ENCODE measurements at regions not wholly inside any gene's neighbourhood (a gene's known extent, or its start where the extent isn't known, plus 50 kb on each side); places are given as distances from the start of the nearest gene placed in this dataset.

DNA sequence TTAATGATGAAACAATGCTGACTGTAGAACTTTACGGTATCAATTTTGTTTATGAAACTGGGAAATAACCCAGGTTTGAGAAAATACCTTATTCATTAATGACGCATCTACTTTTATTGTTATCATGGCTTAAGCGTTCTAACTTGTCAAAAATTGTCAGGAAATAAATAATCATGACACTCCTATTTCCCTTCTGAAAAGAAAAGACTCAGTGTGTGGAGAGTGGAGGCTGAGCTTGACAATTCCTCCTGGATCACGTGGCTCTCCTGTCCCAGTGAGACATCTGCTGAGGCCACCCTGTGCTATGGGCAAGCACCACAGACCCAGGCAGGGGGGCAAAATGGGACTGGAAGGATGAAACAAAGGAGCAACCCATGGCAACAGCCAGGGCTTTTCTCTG is 466.4 kb downstream of the ZNF608 start:
- Histone ChIP-seq H3K4me1 (peaks cover 0 to 27% (median 19%) of the 10 kb centered on the region in 3 donors), H3K9me3 (no peaks in the 10 kb centered on the region), H3K27ac (no peak overlapping the region), H3K36me3 (no peaks in the 10 kb centered on the region), H3K27me3 (no peaks in the 10 kb centered on the region), H3K4me3 (no peak overlapping the region)
- DNase-seq, result no peak
- no peak for ATAC-seq
- FAIRE-seq, result no peak
- 77 to 78% methylated on average over 4 of the region's 4 CpGs for WGBS, 2 donors
- intact Hi-C loops (cut with DNase I), result no loop called here
- TF ChIP-seq, protein P1, sequence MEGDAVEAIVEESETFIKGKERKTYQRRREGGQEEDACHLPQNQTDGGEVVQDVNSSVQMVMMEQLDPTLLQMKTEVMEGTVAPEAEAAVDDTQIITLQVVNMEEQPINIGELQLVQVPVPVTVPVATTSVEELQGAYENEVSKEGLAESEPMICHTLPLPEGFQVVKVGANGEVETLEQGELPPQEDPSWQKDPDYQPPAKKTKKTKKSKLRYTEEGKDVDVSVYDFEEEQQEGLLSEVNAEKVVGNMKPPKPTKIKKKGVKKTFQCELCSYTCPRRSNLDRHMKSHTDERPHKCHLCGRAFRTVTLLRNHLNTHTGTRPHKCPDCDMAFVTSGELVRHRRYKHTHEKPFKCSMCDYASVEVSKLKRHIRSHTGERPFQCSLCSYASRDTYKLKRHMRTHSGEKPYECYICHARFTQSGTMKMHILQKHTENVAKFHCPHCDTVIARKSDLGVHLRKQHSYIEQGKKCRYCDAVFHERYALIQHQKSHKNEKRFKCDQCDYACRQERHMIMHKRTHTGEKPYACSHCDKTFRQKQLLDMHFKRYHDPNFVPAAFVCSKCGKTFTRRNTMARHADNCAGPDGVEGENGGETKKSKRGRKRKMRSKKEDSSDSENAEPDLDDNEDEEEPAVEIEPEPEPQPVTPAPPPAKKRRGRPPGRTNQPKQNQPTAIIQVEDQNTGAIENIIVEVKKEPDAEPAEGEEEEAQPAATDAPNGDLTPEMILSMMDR (IDR thresholded peaks at IDR 0.05), result no peak

DNA sequence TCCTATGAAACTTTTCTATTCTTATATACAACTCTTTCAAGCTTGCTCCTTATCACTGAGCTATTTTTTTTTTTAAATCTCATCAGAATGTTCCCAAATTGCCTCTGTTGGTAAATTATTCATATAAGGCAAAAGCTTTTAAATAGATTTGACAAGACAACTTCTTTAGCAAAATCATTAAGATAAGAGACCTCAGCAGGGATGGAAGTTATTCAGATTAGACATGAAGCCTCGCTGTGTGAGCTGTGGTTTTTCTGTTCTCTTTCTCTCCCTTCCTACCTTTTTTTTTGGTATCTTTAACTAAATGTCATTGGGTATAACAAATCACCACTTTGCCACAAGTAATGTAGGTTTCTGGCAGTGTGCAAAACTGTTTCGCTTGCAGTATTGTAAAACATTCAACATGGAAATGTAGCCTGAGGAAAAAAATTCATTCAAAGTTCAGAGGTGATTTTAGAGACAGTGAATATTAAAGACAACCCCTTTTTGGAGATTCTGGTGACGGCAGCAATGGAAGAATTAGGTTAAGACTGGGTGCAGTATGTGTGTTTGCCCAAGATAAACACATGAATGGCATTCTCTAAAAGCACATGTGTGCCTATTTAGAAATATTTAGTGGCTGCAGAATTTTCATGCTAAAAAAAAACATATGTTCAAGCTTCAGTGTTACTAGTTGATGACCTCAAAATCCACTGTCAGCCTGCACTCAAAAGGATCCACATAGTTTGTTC is 467.1 kb downstream of the ZNF608 start:
- 56 to 57% methylated on average over 3 of the region's 3 CpGs for WGBS, 2 donors
- ATAC-seq (peak in 2 of 4 donors; percentile 32 to 38), DNase-seq (no peak), FAIRE-seq (no peak)
- TF ChIP-seq, protein P1 (IDR thresholded peaks at IDR 0.05), result no peak
- peaks cover 0 to 20% (median 12%) of the 10 kb centered on the region in 3 donors for H3K4me1 ChIP-seq
- H3K9me3 ChIP-seq, result no peaks in the 10 kb centered on the region
- no peaks in the 10 kb centered on the region for H3K36me3 ChIP-seq
- H3K27me3 ChIP-seq, result no peaks in the 10 kb centered on the region
- no peak overlapping the region for H3K4me3 ChIP-seq
- intact Hi-C loops (cut with DNase I), result no loop called here
- H3K27ac ChIP-seq, result no peak overlapping the region

DNA sequence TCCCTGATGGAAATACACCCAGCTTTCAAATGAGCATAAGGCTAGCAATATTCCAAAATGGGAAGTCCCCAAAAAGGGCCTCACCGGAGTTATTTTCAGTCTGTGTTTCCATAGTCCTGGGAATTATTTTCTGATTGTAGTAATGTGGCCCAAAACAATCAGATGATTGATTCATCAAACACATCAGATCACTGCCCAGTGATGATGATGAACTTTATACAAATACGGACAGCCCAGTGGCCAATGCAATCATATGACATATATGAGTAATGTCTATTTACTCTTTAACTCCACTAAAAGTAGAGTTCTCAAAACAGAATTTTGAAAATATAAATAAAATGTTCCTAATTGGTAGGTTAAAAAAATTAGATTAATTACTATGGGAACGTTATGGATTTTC is 467.8 kb downstream of the ZNF608 start:
- no peak overlapping the region for H3K4me3 ChIP-seq
- intact Hi-C loops (cut with DNase I), result no loop called here
- FAIRE-seq, result no peak
- no peaks in the 10 kb centered on the region for H3K27me3 ChIP-seq
- TF ChIP-seq, protein P1 (IDR thresholded peaks at IDR 0.05), result no peak
- no peak overlapping the region for H3K27ac ChIP-seq
- WGBS, 2 donors, result 72 to 75% methylated on average over 3 of the region's 3 CpGs
- H3K36me3 ChIP-seq, result no peaks in the 10 kb centered on the region
- no peaks in the 10 kb centered on the region for H3K9me3 ChIP-seq
- peaks cover 0 to 15% (median 12%) of the 10 kb centered on the region in 3 donors for H3K4me1 ChIP-seq
- ATAC-seq, result peak in 1 of 4 donors; percentile 18
- DNase-seq, result no peak

DNA sequence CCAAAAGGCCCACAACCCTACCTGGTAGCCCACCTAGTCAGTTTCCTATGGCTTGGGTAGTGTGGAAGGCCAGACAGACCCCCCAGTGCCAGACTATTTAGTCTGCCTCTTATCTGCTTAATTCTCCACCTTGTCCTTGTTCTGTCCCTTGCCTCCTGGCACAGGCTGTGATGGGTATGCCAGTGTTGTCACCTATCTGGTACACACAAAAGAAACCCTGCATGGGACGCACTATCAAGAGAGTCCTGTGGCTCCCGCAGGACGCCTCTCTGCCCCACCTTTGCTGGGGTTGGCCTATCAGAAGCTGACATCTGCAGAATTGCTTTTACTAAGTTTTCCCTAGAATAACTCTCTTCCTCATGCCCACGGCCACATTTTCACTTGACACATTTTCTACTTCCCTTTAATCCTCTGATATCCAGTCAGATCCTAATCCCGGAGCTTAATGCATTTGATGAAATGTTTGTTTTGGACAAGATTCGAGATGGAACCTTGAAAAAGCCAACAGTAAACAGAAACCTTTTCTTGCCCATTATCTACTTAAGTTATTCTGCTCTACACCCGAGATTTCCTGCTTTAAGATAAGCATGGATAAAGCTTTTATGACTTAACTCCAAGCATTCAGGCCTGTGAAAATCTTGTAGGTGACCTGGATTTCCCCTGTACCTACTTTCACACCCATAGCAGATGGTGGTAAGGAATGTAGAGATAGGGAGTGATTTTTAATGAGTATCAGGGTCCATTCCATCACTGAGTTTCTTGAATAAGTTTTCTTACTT is 468.5 kb downstream of the ZNF608 start:
- DNase-seq (no peak), ATAC-seq (peak in 2 of 4 donors; percentile 15 to 51), FAIRE-seq (no peak)
- WGBS, 2 donors, result 39 to 42% methylated on average over 7 of the region's 7 CpGs
- H3K27ac ChIP-seq, result no peak overlapping the region
- H3K4me3 ChIP-seq, result no peak overlapping the region
- TF ChIP-seq, protein P1 (IDR thresholded peaks at IDR 0.05), result no peak
- H3K9me3 ChIP-seq, result no peaks in the 10 kb centered on the region
- H3K36me3 ChIP-seq, result no peaks in the 10 kb centered on the region
- H3K27me3 ChIP-seq, result no peaks in the 10 kb centered on the region
- intact Hi-C loops (cut with DNase I), result no loop called here
- H3K4me1 ChIP-seq, result peaks cover 0 to 15% (median 12%) of the 10 kb centered on the region in 3 donors
